Fibroblast of villous mesenchyme (primary cell): ENCODE measurements at regions not wholly inside any gene's neighbourhood (a gene's known extent, or its start where the extent isn't known, plus 50 kb on each side); places are given as distances from the start of the nearest gene placed in this dataset.
A peak's percentile ranks its signal among the peaks of the same experiment; 100 is the strongest.

Source experiments
- DNase-seq: peaks from one replicate; pipeline ENCODE4 v3.0.0-alpha.2; 2010; ENCODE audit warnings: low read depth
- H3K4me3 ChIP-seq: 2 replicates; pipeline ENCODE4 v1.5.1; 2011; ENCODE audit warnings: low read depth, mild to moderate bottlenecking, low read length
- CTCF ChIP-seq: IDR thresholded peaks from 2 replicates; pipeline ENCODE4 v1.5.1; 2012; ENCODE audit warnings: low read depth, mild to moderate bottlenecking, low read length; ENCODE audit not compliant: insufficient read depth

- DNase-seq, result peak; percentile 91
- TF ChIP-seq CTCF, result no peak
- H3K4me3 ChIP-seq, result no peak overlapping the region
Measured at GRCh38 chr4:19927381-19927780, 324.3 kb upstream of the SLIT2 start.

- peak; percentile 33 for DNase-seq
- H3K4me3 ChIP-seq, result no peak overlapping the region
- TF ChIP-seq CTCF, result no peak
Measured at GRCh38 chr4:19925516-19925915, 326.2 kb upstream of the SLIT2 start.

GRCh38 chr4:19924761-19925160 lies 326.9 kb upstream of the SLIT2 start:
- peak; percentile 53 for DNase-seq

GRCh38 chr4:19915276-19915675 lies 336.4 kb upstream of the SLIT2 start:
- TF ChIP-seq CTCF, result no peak
- DNase-seq, result no peak
- no peak overlapping the region for H3K4me3 ChIP-seq

More at GRCh38 chr4:19924761-19925160, 326.9 kb upstream of the SLIT2 start:
- H3K4me3 ChIP-seq, result no peak overlapping the region
- TF ChIP-seq CTCF, result no peak

- no peak for TF ChIP-seq CTCF
- H3K4me3 ChIP-seq, result no peak overlapping the region
- no peak for DNase-seq
Measured at GRCh38 chr4:19913650-19914049, 338.1 kb upstream of the SLIT2 start.

GRCh38 chr4:19910861-19911525 lies 340.7 kb upstream of the SLIT2 start:
- DNase-seq, result no peak
- no peak for TF ChIP-seq CTCF
- no peak overlapping the region for H3K4me3 ChIP-seq

- DNase-seq, result no peak
- TF ChIP-seq CTCF, result no peak
Measured at GRCh38 chr4:19905024-19905423, 346.7 kb upstream of the SLIT2 start.

More at GRCh38 chr4:19905024-19905423, 346.7 kb upstream of the SLIT2 start:
- H3K4me3 ChIP-seq, result no peak overlapping the region
